HEK293T (cell line): ENCODE measurements at regions not wholly inside any gene's neighbourhood (a gene's known extent, or its start where the extent isn't known, plus 50 kb on each side); places are given as distances from the start of the nearest gene placed in this dataset.
"Not testable (repeated sequence)": the region's sequence is repeated elsewhere in the genome, so short reads cannot be mapped to it uniquely, and the experiment has no call there.

Source experiments
- CTCF ChIA-PET: fragments of 350-600 bp; formaldehyde crosslinking; extraction: SDS; loops from one replicate; lab custom pipeline; 2021; ENCODE audit warnings: antibody characterized with exemption, inconsistent platforms; lab: Yijun Ruan, JAX
- POLR2A ChIA-PET: fragments of 350-600 bp; formaldehyde crosslinking; extraction: SDS; loops from one replicate; lab custom pipeline; 2020; ENCODE audit warnings: antibody characterized with exemption, inconsistent platforms; lab: Yijun Ruan, JAX
- DNase-seq: peaks from one replicate; pipeline ENCODE4 v3.0.0; 2012; ENCODE audit warnings: mixed read lengths; ENCODE audit errors: extremely low spot score
- ARNT ChIP-seq: fragments of 450-650 bp; IDR thresholded peaks from 2 replicates; pipeline ENCODE4 v1.6.1; 2017; ENCODE audit warnings: mild to moderate bottlenecking
- BHLHE40 ChIP-seq: fragments of 450-650 bp; IDR thresholded peaks from 2 replicates; pipeline ENCODE4 v1.6.1; 2016; ENCODE audit warnings: mild to moderate bottlenecking, moderate library complexity, borderline replicate concordance
- CTBP1 ChIP-seq: fragments of 450-650 bp; IDR thresholded peaks from 2 replicates; pipeline ENCODE4 v1.6.1; 2016; ENCODE audit warnings: borderline replicate concordance
- ELF4 ChIP-seq: fragments of 450-650 bp; IDR thresholded peaks from 2 replicates; pipeline ENCODE4 v1.6.1; 2017; ENCODE audit warnings: antibody characterized with exemption
- FOXA1 ChIP-seq: fragments of 450-650 bp; IDR thresholded peaks from 2 replicates; pipeline ENCODE4 v1.6.1; 2016; ENCODE audit warnings: mild to moderate bottlenecking
- FOXK2 ChIP-seq: fragments of 450-650 bp; IDR thresholded peaks from 2 replicates; pipeline ENCODE4 v1.6.1; 2016; ENCODE audit warnings: mild to moderate bottlenecking
- FOXM1 ChIP-seq: fragments of 450-650 bp; IDR thresholded peaks from 2 replicates; pipeline ENCODE4 v1.6.1; 2017; ENCODE audit warnings: mild to moderate bottlenecking, borderline replicate concordance
- HDGF ChIP-seq: fragments of 450-650 bp; IDR thresholded peaks from 2 replicates; pipeline ENCODE4 v1.6.1; 2017; ENCODE audit warnings: antibody characterized with exemption, borderline replicate concordance
- L3MBTL2 ChIP-seq: fragments of 450-650 bp; conservative IDR thresholded peaks from 2 replicates; pipeline ENCODE4 v1.6.1; 2016; ENCODE audit warnings: mild to moderate bottlenecking
- LEF1 ChIP-seq: fragments of 450-650 bp; IDR thresholded peaks from 2 replicates; pipeline ENCODE4 v1.6.1; 2017; ENCODE audit warnings: mild to moderate bottlenecking, borderline replicate concordance
- NFRKB ChIP-seq: fragments of 450-650 bp; IDR thresholded peaks from 2 replicates; pipeline ENCODE4 v1.6.1; 2016; ENCODE audit warnings: mild to moderate bottlenecking, moderate library complexity
- PKNOX1 ChIP-seq: fragments of 450-650 bp; IDR thresholded peaks from 2 replicates; pipeline ENCODE4 v1.6.1; 2016
- SP1 ChIP-seq: fragments of 450-650 bp; IDR thresholded peaks from 2 replicates; pipeline ENCODE4 v1.6.1; 2017
- SUZ12 ChIP-seq: fragments of 450-650 bp; IDR thresholded peaks from 2 replicates; pipeline ENCODE4 v1.6.1; 2016; ENCODE audit warnings: mild to moderate bottlenecking
- TARDBP ChIP-seq: fragments of 450-650 bp; IDR thresholded peaks from 2 replicates; pipeline ENCODE4 v1.6.1; 2016
- ZNF384 ChIP-seq: fragments of 450-650 bp; IDR thresholded peaks from 2 replicates; pipeline ENCODE4 v1.6.1; 2016

GRCh38 chr4:181799561-181800069 lies 443.6 kb upstream of the TENM3 start:
- DNase-seq, result no peak
- ChIA-PET POLR2A (no interaction called here), CTCF (no interaction called here)
- TF ChIP-seq CTBP1 (no peak), L3MBTL2 (no peak), FOXK2 (no peak)

- ChIA-PET CTCF (no interaction called here), POLR2A (no interaction called here)
- no peak for DNase-seq
- TF ChIP-seq SUZ12 (no peak), PKNOX1 (peak; percentile 8; the same call in 1 of the 2 replicates), L3MBTL2 (no peak), ZNF384 (no peak), ELF4 (no peak)
These were observed 441.0 kb upstream of the TENM3 start for GRCh38 chr4:181802207-181802606.

GRCh38 chr4:181807771-181808170 lies 435.4 kb upstream of the TENM3 start:
- CTCF ChIA-PET, result no interaction called here
- DNase-seq, result no peak
- POLR2A ChIA-PET, result no interaction called here
- TF ChIP-seq ZNF384 (no peak), FOXA1 (no peak), HDGF (no peak), NFRKB (no peak), ARNT (no peak), L3MBTL2 (no peak), BHLHE40 (no peak), SUZ12 (no peak), SP1 (no peak), CTBP1 (no peak), ELF4 (no peak), PKNOX1 (no peak), FOXM1 (no peak), LEF1 (no peak), FOXK2 (no peak), TARDBP (no peak)

GRCh38 chr4:181810711-181811110 lies 432.5 kb upstream of the TENM3 start:
- no peak for DNase-seq
- CTCF ChIA-PET, result no interaction called here
- no peak for TF ChIP-seq SP1
- POLR2A ChIA-PET, result no interaction called here

DNA sequence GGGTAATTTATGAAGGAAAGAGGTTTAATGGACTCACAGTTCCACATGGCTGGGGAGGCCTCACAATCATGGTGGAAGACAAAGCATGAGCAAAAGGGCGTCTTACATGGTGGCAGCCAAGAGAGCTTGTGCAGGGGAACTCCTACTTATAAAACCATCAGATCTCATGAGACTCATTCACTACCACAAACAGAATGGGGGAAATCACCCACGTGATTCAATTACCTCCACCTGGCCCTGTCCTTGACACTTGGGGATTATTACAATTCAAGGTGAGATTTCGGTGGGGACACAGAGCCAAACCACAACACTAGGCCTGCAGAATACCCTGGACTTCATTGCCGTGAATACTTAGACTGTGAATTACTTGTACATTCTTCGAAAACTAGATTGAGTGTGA lies 431.7 kb upstream of the TENM3 start:
- CTCF ChIA-PET, DNase-seq, POLR2A ChIA-PET: not testable (repeated sequence)

- ChIA-PET CTCF (no interaction called here), POLR2A (no interaction called here)
- TF ChIP-seq FOXM1 (no peak), FOXK2 (no peak), CTBP1 (no peak), SUZ12 (no peak), LEF1 (no peak), ARNT (no peak), PKNOX1 (no peak), HDGF (no peak), ELF4 (no peak), SP1 (no peak), FOXA1 (no peak), ZNF384 (no peak), TARDBP (no peak)
- no peak for DNase-seq
These were observed 423.3 kb upstream of the TENM3 start for GRCh38 chr4:181819946-181820345.

- no peak for DNase-seq
- TF ChIP-seq L3MBTL2, result no peak
- no peak for TF ChIP-seq TARDBP
- TF ChIP-seq BHLHE40, result no peak
- no peak for TF ChIP-seq SUZ12
- TF ChIP-seq CTBP1, result no peak
- TF ChIP-seq FOXA1, result no peak
- no peak for TF ChIP-seq ELF4
- TF ChIP-seq SP1, result no peak
- no peak for TF ChIP-seq HDGF
- TF ChIP-seq LEF1, result no peak
- no peak for TF ChIP-seq NFRKB
- TF ChIP-seq PKNOX1, result no peak
- TF ChIP-seq ARNT, result no peak
- TF ChIP-seq ZNF384, result no peak
- TF ChIP-seq FOXM1, result no peak
- TF ChIP-seq FOXK2, result no peak
- ChIA-PET POLR2A (no interaction called here), CTCF (no interaction called here)
These were observed 422.6 kb upstream of the TENM3 start for GRCh38 chr4:181820553-181820952.
